ENCODE measurements at regions not wholly inside any gene's neighbourhood (a gene's known extent, or its start where the extent isn't known, plus 50 kb on each side); places are given as distances from the start of the nearest gene placed in this dataset.
"Not testable (repeated sequence)": the region's sequence is repeated elsewhere in the genome, so short reads cannot be mapped to it uniquely, and the experiment has no call there.

- no peak for DNase-seq (ENCODE audit: low spot score)
Observed at GRCh38 chrX:40887476-40887875, 152.1 kb upstream of the MED14 start.

DNA sequence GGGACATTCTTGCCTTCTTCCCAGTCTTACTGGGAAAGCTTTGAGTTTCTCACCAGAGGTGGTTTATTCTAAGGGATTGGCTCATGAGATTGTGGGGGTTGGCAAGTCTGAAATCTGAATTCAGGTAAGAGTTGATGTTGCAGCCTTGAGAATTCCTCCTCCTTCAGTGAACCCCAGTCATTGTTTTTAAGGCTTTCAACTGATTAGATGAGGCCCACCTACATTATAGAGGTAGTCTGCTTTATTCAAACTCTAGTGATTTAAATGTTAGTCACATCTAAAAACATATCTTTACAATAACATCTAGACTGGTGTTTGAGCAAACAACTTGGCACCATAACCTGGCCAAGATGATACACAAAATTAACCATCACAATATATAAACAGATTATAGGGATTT lies 156.5 kb upstream of the MED14 start:
- no peak for DNase-seq (ENCODE audit: low spot score)

GRCh38 chrX:40893251-40893910 lies 158.0 kb upstream of the MED14 start:
- no peak for DNase-seq (ENCODE audit: low spot score)

GRCh38 chrX:40895246-40895645 lies 159.9 kb upstream of the MED14 start:
- no peak for DNase-seq (ENCODE audit: low spot score)

- DNase-seq (ENCODE audit: low spot score): peak; percentile 4
Observed at GRCh38 chrX:40897718-40898270, 162.5 kb upstream of the MED14 start.

DNA sequence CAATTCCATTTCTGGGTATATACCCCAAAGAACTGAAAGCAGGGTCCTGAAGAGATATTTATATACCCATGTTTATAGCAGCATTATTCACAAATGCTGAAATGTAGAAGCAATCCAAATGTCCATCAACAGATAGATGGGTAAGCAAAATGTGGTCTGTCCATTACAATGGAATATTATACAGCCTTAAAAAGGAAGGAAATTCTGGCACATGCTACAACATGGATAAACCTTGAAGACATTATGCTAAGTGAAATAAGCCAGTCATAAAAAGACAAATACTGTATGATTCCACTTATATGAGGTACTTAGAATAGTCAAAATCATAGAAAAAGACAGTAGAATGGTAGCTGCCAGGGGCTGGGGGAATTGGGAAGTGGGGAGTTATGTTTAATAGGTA lies 169.4 kb upstream of the MED14 start:
- DNase-seq (ENCODE audit: low spot score): not testable (repeated sequence)

DNA sequence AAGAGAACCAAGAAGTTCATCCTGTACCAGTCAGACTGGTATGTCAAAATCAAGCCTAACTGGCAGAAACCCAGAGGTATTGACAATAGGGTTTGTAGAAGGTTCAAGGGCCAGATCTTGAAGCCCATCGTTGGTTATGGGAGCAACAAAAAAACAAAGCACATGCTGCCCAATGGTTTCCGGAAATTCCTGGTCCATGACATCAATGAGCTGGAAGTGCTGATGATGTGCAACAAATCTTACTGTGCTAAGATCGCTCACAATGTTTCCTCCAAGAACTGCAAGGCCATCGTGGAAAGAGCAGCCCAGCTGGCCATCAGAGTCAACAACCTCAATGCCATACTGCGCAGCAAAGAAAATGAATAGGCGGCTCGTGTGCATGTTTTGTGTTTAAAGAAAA lies 172.7 kb upstream of the MED14 start:
- no peak for DNase-seq (ENCODE audit: low spot score)

- DNase-seq (ENCODE audit: low spot score): peak; percentile 20
Observed at GRCh38 chrX:40908857-40909475, 173.6 kb upstream of the MED14 start.

- peak; percentile 38 for DNase-seq (ENCODE audit: low spot score)
Observed at GRCh38 chrX:40912166-40912565, 173.1 kb upstream of the USP9X start.

GRCh38 chrX:40912576-40912975 lies 172.7 kb upstream of the USP9X start:
- DNase-seq (ENCODE audit: low spot score): peak; percentile 23

DNA sequence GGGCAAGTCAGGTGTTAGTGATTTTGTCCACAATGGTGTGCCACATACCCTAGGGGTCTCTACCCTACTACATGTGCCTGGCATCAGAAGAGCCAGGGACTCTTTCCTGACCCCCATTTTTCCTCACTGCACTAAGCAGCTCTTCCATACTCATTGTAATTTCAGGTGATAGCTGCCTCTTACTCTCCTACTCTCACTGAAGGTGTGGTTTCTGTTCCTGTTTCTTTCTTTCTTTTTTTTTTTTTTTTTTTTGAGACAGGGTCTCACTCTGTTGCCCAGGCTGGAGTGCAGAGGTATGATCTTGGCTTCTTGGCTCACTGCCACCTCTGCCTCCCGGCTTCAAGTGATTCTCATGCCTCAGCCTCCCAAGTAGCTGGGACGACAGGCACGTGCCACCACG lies 164.9 kb upstream of the USP9X start:
- DNase-seq (ENCODE audit: low spot score): no peak

- DNase-seq (ENCODE audit: low spot score): no peak
Observed at GRCh38 chrX:40922307-40922706, 162.9 kb upstream of the USP9X start.

DNA sequence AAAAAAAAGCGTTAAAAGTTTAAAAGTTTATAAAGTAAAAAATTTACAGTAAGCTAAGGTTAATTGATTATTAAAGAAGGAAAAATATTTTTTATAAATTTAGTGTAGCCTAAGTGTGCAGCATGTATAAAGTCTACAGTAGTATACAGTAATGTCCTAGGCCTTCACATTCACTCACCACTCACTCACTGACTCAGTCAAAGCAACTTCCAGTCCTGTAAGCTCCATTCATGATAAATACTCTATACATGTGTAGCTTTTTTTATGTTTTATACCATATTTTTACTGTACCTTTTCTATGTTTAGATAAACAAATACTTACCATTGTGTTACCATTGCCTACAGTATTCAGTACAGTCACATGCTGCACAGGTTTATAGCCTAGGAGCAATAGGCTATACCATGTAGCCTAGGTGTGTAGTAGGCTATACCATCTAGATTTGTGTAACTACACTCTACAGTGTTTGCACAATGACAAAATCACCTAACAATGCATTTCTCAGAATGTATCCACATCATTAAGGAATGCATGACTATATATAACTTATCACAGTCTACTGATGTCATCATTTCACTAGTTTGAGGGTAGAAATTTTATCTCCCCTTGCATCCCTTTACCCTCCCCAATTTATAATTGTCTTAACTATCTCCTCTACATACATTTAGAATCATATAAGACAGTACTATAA lies 158.4 kb upstream of the USP9X start:
- not testable (repeated sequence) for DNase-seq (ENCODE audit: low spot score)

GRCh38 chrX:40928076-40928475 lies 157.2 kb upstream of the USP9X start:
- no peak for DNase-seq (ENCODE audit: low spot score)

- DNase-seq (ENCODE audit: low spot score): no peak
Observed at GRCh38 chrX:40931921-40932320, 153.3 kb upstream of the USP9X start.

- no peak for DNase-seq (ENCODE audit: low spot score)
Observed at GRCh38 chrX:40933132-40933705, 152.0 kb upstream of the USP9X start.

DNA sequence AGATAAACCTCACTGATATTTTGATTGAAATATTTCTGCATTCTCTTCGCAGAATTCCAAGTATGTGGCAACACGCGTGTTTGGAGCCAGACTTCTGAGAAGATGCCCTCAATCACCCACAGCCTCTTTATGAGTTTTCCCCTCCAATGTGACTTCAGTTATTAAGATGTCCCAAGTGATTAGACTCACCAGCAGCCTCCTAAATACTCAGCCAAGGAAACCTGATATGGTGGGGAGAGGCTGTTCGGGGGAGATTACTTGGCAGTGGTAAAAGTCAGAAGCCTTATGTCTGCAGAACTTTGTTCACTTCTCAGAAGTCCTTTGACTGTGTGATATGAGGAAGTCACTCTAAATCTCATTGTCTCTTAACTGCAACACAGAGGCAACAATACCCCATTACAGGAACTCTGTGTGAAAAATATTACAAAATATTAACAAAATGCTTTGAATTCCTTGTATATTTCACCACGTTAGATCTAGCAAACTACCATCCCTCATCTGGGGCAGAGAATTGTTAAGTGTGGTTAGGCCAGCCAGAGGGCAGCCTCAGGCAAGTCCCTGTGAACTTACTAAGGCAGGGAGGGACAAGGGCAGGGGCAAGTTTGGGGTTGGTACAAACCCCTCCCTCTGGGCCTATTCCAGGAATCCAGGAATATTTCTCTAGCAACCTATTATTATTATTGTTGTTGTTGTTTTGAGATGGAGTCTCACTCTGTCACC lies 151.4 kb upstream of the USP9X start:
- DNase-seq (ENCODE audit: low spot score): peak; percentile 71

GRCh38 chrX:40936827-40937226 lies 148.4 kb upstream of the USP9X start:
- DNase-seq (ENCODE audit: low spot score): no peak

GRCh38 chrX:40938423-40938822 lies 146.8 kb upstream of the USP9X start:
- no peak for DNase-seq (ENCODE audit: low spot score)

DNA sequence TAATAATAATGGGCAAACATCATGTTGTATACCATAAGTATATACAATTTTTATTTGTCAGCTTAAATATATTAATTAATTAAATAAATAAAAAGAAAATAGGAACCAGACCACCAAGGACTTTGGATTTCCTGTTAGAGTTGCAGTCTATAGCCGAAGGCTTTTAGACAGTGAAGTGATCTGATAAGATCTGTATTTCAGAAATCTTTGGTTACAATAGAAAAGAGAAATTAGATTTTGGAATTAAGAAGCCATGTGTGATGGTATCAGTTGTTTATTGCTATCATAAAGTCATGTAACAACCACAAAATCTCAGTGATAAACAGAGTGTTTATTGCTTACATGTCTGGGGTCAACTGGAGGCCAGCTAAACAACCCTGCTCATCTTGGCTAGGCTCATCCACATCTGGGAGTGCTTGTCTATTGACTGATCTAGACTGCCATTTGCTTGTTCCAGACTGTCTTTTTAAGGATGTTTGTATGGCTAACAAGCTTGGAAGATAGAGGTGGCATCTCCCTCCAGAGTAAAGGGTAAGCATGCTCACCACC lies 142.1 kb upstream of the USP9X start:
- peak; percentile 87 for DNase-seq (ENCODE audit: low spot score)

- DNase-seq (ENCODE audit: low spot score): no peak
Observed at GRCh38 chrX:40945361-40945713, 139.9 kb upstream of the USP9X start.
